ENCODE measurements at regions not wholly inside any gene's neighbourhood (a gene's known extent, or its start where the extent isn't known, plus 50 kb on each side); places are given as distances from the start of the nearest gene placed in this dataset.
"Not testable (repeated sequence)": the region's sequence is repeated elsewhere in the genome, so short reads cannot be mapped to it uniquely, and the experiment has no call there.

- TF ChIP-seq, protein P1, sequence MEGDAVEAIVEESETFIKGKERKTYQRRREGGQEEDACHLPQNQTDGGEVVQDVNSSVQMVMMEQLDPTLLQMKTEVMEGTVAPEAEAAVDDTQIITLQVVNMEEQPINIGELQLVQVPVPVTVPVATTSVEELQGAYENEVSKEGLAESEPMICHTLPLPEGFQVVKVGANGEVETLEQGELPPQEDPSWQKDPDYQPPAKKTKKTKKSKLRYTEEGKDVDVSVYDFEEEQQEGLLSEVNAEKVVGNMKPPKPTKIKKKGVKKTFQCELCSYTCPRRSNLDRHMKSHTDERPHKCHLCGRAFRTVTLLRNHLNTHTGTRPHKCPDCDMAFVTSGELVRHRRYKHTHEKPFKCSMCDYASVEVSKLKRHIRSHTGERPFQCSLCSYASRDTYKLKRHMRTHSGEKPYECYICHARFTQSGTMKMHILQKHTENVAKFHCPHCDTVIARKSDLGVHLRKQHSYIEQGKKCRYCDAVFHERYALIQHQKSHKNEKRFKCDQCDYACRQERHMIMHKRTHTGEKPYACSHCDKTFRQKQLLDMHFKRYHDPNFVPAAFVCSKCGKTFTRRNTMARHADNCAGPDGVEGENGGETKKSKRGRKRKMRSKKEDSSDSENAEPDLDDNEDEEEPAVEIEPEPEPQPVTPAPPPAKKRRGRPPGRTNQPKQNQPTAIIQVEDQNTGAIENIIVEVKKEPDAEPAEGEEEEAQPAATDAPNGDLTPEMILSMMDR (conservative IDR thresholded peaks at IDR 0.05): no peak
- no peak overlapping the region for H3K27ac ChIP-seq
These were observed 136.3 kb downstream of the ZNF330 start for GRCh38 chr4:141356963-141357335.

- H3K27ac ChIP-seq: not testable (repeated sequence)
These were observed 147.5 kb downstream of the ZNF330 start for GRCh38 chr4:141368241-141368640.

DNA sequence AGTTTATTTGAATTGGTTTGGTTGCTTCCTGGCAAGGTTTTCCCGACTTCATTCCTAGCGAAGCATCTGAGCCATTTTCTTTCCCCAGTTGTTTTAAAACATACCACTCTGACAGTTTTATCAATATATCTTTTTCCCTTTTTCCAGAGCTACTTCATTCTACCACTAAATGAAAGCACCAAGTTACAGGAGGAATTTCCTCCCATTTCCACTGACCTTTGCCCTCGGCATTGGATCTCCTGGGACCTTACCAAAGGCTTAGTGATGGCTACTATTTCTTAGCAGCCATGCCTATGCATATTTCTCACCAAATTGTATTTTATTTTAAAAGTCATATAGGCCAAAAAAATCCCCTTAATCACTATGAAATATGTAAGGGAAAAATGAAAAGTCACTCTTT, 150.5 kb downstream of the ZNF330 start:
- H3K27ac ChIP-seq: no peak overlapping the region
- TF ChIP-seq, protein P1 (conservative IDR thresholded peaks at IDR 0.05): no peak

DNA sequence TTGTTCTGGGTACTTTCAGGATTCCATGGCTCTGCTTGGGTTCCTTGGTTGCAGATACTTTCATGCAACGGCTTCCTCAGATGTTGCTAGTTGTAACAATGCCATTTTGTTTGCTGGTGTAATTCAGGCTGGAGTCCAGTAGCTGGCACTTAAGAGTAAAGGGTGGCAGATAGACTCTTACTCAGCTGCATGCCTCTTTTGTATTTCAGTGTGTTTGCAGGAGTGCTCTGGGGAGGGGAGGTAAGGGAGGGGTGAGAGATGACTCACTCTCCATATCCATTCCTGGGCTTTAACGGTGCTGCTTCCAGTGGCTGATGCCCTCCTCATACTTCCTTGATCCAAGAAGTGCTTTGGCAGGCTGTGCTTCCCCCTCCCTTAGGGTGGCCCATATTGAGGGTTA, 155.2 kb downstream of the ZNF330 start:
- TF ChIP-seq, protein P1 (conservative IDR thresholded peaks at IDR 0.05): peak; percentile 72
- no peak overlapping the region for H3K27ac ChIP-seq

DNA sequence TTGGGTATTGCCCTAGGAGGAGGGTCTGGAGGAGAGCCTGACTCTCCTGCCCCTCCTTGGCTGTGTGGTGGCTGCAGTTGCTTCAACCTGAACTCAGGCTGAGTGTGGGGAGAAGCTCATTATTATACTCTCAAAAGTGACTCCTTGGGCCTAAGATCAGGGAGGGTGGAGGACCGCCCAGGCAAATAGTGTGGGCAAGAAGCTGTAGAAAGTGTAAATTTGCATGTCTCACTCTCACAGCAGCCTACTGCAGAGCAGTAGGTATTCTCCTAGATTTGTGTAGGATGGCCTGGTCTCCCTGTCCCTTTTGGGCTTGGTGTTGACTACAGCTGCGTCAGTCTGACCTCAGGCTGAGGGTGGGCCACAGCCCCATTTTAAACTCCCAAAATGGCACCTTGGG, 156.1 kb downstream of the ZNF330 start:
- TF ChIP-seq, protein P1 (conservative IDR thresholded peaks at IDR 0.05): no peak
- no peak overlapping the region for H3K27ac ChIP-seq

GRCh38 chr4:141387299-141387698, 166.6 kb downstream of the ZNF330 start:
- TF ChIP-seq, protein P1 (conservative IDR thresholded peaks at IDR 0.05): no peak
- H3K27ac ChIP-seq: no peak overlapping the region

GRCh38 chr4:141388481-141388880, 167.8 kb downstream of the ZNF330 start:
- TF ChIP-seq, protein P1 (conservative IDR thresholded peaks at IDR 0.05): no peak
- no peak overlapping the region for H3K27ac ChIP-seq

- no peak overlapping the region for H3K27ac ChIP-seq
- TF ChIP-seq, protein P1 (conservative IDR thresholded peaks at IDR 0.05): no peak
These were observed 169.0 kb downstream of the ZNF330 start for GRCh38 chr4:141389649-141390048.
